Activated CD4-positive, alpha-beta T cell treated with anti-CD3 and anti-CD28 coated beads, Interleukin-2, amount 50 U/mL, for 24 hours (primary cell): ENCODE measurements at regions not wholly inside any gene's neighbourhood (a gene's known extent, or its start where the extent isn't known, plus 50 kb on each side); places are given as distances from the start of the nearest gene placed in this dataset.

ENCODE experiments used
- DNase-seq, 2 donors: peaks; one replicate each; pipeline ENCODE4 v3.0.0-alpha.2; 2020; ENCODE audit warnings: low read depth in 1 of 2, low spot score in 1 of 2

- DNase-seq = no peak
Measured at GRCh38 chr15:57821826-57822225, 115.3 kb downstream of the POLR2M start.

GRCh38 chr15:57823325-57823882, 116.9 kb downstream of the POLR2M start:
- DNase-seq = no peak

- no peak for DNase-seq
Measured at GRCh38 chr15:57824186-57824585, 117.7 kb downstream of the POLR2M start.

GRCh38 chr15:57827021-57827420, 120.5 kb downstream of the POLR2M start:
- DNase-seq = no peak

- DNase-seq = no peak
Measured at GRCh38 chr15:57827971-57828370, 121.5 kb downstream of the POLR2M start.

GRCh38 chr15:57832183-57832582, 125.7 kb downstream of the POLR2M start:
- no peak for DNase-seq

- no peak for DNase-seq
Measured at GRCh38 chr15:57835119-57835518, 128.6 kb downstream of the POLR2M start.

- no peak for DNase-seq
Measured at GRCh38 chr15:57849317-57849716, 142.8 kb downstream of the POLR2M start.

- no peak for DNase-seq
Measured at GRCh38 chr15:57854531-57854930, 148.0 kb downstream of the POLR2M start.

- DNase-seq = no peak
Measured at GRCh38 chr15:57857871-57858270, 151.4 kb downstream of the POLR2M start.

- no peak for DNase-seq
Measured at GRCh38 chr15:57859130-57859685, 152.7 kb downstream of the POLR2M start.

- DNase-seq = peak in 1 of 2 donors; percentile 52
Measured at GRCh38 chr15:57861034-57861638, 154.6 kb downstream of the POLR2M start.

- no peak for DNase-seq
Measured at GRCh38 chr15:57861815-57862586, 155.5 kb downstream of the POLR2M start.

- DNase-seq = no peak
Measured at GRCh38 chr15:57862761-57863160, 156.2 kb downstream of the POLR2M start.

GRCh38 chr15:57865294-57865693, 158.8 kb downstream of the POLR2M start:
- no peak for DNase-seq

- peak; percentile 18 to 23 for DNase-seq
Measured at GRCh38 chr15:57866149-57866736, 159.7 kb downstream of the POLR2M start.

GRCh38 chr15:57867970-57868798, 161.7 kb downstream of the POLR2M start:
- no peak for DNase-seq

- no peak for DNase-seq
Measured at GRCh38 chr15:57870667-57871066, 164.2 kb downstream of the POLR2M start.

GRCh38 chr15:57872281-57873030, 165.9 kb downstream of the POLR2M start:
- DNase-seq = no peak

- DNase-seq = no peak
Measured at GRCh38 chr15:57873564-57874209, 167.2 kb downstream of the POLR2M start.
